Fibroblast of the aortic adventitia (primary cell): ENCODE measurements at regions not wholly inside any gene's neighbourhood (a gene's known extent, or its start where the extent isn't known, plus 50 kb on each side); places are given as distances from the start of the nearest gene placed in this dataset.

Experiments
- DNase-seq: peaks from one replicate; pipeline ENCODE4 v3.0.0-alpha.2; 2010; ENCODE audit warnings: low read depth
- H3K4me3 ChIP-seq: 2 replicates; pipeline ENCODE4 v1.5.1; 2011; ENCODE audit warnings: low read depth, mild to moderate bottlenecking, control low read depth, low read length, moderate library complexity
- TF ChIP-seq, protein P1 (sequence below): IDR thresholded peaks from 2 replicates; pipeline ENCODE4 v1.5.1; 2011; ENCODE audit warnings: mild to moderate bottlenecking, low read length, control low read depth, inconsistent platforms; ENCODE audit not compliant: insufficient read depth

DNA sequence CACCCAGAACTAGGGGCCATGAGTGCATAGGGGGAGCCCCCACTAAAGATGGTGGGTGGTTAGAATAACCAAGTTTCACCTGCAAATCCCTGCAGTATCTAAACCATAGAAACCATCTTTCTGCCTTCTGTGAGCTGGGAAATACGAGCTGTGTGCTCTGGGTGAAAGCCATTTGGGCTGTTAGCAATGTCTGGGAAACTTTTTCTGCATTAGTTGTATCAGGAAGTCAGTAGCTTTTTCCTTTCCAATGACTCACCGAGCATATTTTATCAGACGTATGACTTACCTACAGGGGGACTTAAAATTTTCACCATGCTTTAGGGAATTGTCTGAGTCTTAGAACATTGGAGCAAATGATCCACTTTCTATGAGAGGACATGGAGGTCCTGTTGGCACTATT, 584.0 kb downstream of the QKI start:
- no peak overlapping the region for H3K4me3 ChIP-seq
- no peak for DNase-seq
- TF ChIP-seq, protein P1, sequence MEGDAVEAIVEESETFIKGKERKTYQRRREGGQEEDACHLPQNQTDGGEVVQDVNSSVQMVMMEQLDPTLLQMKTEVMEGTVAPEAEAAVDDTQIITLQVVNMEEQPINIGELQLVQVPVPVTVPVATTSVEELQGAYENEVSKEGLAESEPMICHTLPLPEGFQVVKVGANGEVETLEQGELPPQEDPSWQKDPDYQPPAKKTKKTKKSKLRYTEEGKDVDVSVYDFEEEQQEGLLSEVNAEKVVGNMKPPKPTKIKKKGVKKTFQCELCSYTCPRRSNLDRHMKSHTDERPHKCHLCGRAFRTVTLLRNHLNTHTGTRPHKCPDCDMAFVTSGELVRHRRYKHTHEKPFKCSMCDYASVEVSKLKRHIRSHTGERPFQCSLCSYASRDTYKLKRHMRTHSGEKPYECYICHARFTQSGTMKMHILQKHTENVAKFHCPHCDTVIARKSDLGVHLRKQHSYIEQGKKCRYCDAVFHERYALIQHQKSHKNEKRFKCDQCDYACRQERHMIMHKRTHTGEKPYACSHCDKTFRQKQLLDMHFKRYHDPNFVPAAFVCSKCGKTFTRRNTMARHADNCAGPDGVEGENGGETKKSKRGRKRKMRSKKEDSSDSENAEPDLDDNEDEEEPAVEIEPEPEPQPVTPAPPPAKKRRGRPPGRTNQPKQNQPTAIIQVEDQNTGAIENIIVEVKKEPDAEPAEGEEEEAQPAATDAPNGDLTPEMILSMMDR: no peak

DNA sequence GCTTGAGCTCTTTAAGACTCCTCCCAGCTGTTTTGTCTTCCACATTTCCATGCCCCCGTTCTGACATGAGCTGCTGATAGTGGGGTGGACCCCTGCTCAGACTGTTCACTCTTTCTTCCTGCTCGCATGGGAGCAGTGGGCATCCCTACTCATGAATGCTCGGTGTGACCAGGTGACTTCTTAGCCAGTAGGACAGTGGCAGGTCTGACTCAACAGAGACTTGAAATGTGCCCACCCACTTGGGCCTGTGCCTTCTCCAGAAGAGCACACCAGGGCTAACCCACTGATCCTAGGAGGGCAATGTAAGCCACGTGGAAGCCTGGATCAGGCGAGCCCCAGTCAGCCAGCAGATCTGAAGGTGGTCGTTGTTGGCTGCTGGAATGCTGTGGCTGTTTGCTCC, 582.0 kb downstream of the QKI start:
- DNase-seq: no peak
- H3K4me3 ChIP-seq: no peak overlapping the region
- TF ChIP-seq, protein P1: no peak

DNA sequence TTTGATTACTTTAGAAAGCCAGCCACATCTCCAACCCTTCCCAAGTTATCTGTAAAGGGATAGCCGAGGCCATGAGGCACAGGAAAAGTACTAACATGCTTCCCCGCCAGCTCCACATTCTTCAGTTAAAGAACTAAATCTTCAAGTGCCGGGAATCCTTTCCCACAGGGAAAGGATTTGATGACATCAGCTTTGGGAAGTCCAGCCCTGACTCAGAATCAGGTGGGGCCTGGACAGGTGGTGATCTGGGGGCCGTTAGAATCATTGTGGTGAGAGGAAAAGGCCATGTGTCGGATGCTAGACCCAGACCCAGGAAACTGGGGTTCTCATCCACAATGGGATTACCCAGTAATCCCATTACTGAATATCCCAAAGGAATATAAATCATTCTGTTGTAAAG, 580.0 kb downstream of the QKI start:
- TF ChIP-seq, protein P1: no peak
- no peak overlapping the region for H3K4me3 ChIP-seq
- no peak for DNase-seq

DNA sequence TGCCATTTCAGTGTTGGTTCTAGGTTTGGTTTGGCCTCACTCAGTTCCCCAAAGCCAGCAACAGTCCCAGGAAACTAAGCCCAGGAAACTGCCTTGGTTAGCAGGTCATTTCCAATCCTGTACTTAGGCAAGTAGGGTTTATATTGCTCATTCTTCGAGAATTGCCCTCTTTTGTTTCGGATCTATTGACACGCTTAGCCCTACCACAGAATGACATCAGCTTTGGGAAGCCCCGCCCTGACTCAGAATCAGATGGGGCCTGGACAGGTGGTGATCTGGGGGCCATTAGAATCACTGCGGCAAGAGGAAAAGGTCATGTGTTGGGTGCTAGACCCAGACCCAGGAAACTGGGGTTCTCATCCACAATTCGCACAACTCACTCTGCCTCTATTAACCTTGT, 578.2 kb downstream of the QKI start:
- no peak for DNase-seq
- TF ChIP-seq, protein P1: no peak
- H3K4me3 ChIP-seq: no peak overlapping the region

DNA sequence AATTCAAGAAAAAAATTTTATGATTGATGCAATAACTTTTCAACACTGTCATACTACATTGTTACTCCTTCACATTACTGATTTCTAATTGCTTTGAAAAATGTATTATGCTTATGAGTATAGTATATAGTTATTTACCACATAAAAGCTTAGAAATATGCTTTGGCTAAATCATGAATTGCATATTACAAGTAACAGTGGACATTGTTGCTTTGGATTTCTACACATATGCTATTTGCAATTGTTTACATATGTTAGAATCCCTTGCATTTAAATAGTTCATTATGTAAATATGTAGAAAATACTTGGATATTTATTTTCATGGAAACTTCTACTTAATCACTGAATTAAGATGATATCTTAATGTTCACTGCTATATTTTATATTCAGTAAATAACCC, 577.5 kb downstream of the QKI start:
- TF ChIP-seq, protein P1: no peak
- DNase-seq: no peak
- no peak overlapping the region for H3K4me3 ChIP-seq

DNA sequence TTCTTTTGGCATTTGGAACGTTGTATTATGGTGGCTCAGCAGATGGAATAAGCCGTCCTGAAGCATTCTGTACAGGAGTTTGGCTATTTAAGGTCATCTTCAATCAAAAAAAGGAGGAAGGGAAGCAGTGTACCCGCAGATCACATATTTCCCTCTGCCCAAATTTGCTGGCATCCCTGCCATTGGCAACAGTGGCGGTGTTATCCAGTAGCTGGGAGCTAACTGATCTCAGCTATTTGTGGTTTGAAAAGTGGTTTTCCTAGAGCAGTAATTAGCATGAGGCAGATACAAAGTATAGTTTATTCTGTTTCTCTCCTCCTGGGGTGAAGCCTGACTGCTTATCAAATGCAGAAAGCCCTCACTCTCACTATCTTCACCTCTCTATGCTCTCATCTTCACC, 576.8 kb downstream of the QKI start:
- no peak overlapping the region for H3K4me3 ChIP-seq
- no peak for DNase-seq
- TF ChIP-seq, protein P1: no peak

DNA sequence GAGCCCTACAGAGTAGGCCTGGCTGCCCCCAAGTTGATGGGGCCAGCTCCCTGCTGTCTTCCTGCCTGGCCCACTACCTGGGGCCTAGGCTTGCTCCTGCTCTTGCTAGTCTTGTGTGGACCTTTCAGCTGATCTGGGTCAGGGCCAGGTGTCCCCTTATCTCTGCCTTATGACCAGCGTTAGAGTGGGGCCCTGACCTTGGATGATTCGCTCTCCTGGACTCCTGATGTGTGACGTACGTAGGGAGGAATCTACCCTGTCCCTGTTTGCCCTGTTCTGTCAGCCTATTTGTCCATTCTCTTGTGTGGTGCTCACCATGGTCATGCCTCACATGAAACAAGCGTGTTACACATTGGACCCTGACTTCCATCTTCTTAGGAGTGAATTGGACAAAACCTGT, 571.8 kb downstream of the QKI start:
- TF ChIP-seq, protein P1: no peak
- no peak for DNase-seq
- H3K4me3 ChIP-seq: no peak overlapping the region
